OCI-LY3 (cell line): ENCODE measurements at regions not wholly inside any gene's neighbourhood (a gene's known extent, or its start where the extent isn't known, plus 50 kb on each side); places are given as distances from the start of the nearest gene placed in this dataset.

Experiments used
- H2AFZ ChIP-seq: fragments of 200-600, 300-600 bp; shearing (Covaris generic); 2 replicates; pipeline ENCODE4 v1.6.0; 2014; ENCODE audit warnings: antibody characterized with exemption, low read depth, low read length
- H3K27ac ChIP-seq: fragments of 200-600, 300-600 bp; sonication (generic); 2 replicates; pipeline ENCODE4 v1.5.1; 2014; ENCODE audit warnings: mild to moderate bottlenecking, low read length, moderate library complexity, mixed read lengths
- H3K27me3 ChIP-seq: fragments of 200-600, 300-600 bp; sonication (generic); 2 replicates; pipeline ENCODE4 v1.6.1; 2014; ENCODE audit warnings: low read depth, low read length, mixed read lengths
- H3K36me3 ChIP-seq: fragments of 200-600, 300-600 bp; sonication (generic); replicated peaks from 2 replicates; pipeline ENCODE3; 2014; ENCODE audit warnings: low read depth, low read length, mixed read lengths
- H3K4me1 ChIP-seq: fragments of 300-600, 200-600 bp; sonication (generic); 2 replicates; pipeline ENCODE4 v1.6.1; 2014; ENCODE audit warnings: low read length, mixed read lengths
- H3K4me2 ChIP-seq: fragments of 200-600, 300-600 bp; sonication (generic); 2 replicates; pipeline ENCODE4 v1.6.1; 2014; ENCODE audit warnings: low read length, mixed read lengths
- H3K4me3 ChIP-seq: fragments of 300-600, 200-600 bp; sonication (generic); 2 replicates; pipeline ENCODE4 v1.5.1; 2014; ENCODE audit warnings: antibody characterized with exemption, mild to moderate bottlenecking, low read length, moderate library complexity
- H3K79me2 ChIP-seq: fragments of 300-600, 200-600 bp; shearing (Covaris generic); 2 replicates; pipeline ENCODE4 v1.6.1; 2014; ENCODE audit warnings: mild to moderate bottlenecking, low read length, mixed read lengths
- H3K9ac ChIP-seq: fragments of 300-600, 200-600 bp; shearing (Covaris generic); 2 replicates; pipeline ENCODE4 v1.6.0; 2014; ENCODE audit warnings: mild to moderate bottlenecking, low read length, moderate library complexity
- H3K9me3 ChIP-seq: fragments of 200-600, 300-600 bp; shearing (Covaris generic); 2 replicates; pipeline ENCODE4 v1.6.1; 2014; ENCODE audit warnings: low read length, mixed read lengths; ENCODE audit not compliant: insufficient read depth
- H4K20me1 ChIP-seq: fragments of 200-600, 300-600 bp; sonication (generic); 2 replicates; pipeline ENCODE4 v1.6.1; 2016; ENCODE audit warnings: low read length, mixed read lengths; ENCODE audit not compliant: insufficient read depth
- EZH2phosphoT487 ChIP-seq: fragments of 200-600 bp; shearing (Covaris generic); IDR thresholded peaks from 2 replicates; pipeline ENCODE4 v1.6.1; 2018; ENCODE audit warnings: antibody characterized with exemption, mixed run types, low read depth
- TF ChIP-seq, protein P1 (sequence below): fragments of 200-600, 300-600 bp; sonication (generic); IDR thresholded peaks from 2 replicates; pipeline ENCODE4 v1.5.1; 2014; ENCODE audit warnings: antibody characterized with exemption, low read length, low read depth

DNA sequence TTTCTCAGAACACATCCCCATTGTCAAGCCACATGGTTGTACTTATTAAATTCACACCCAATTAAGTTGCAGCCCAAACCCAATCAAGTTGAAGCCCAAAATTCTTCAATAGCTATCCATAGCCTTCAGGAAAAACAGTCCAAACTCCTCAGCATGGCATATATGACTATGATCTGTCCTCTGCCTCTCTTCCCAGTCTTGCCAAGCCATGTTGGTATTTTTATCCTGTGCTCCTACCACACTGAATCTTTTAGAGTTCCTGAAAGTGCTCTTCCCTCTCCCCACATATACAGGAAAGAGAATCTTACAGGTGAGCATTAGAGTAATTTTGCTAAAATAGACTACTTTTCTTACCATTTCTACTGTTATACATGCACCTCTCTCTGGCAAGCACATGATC lies 834.9 kb downstream of the RPS29 start:
- Histone ChIP-seq H3K27me3 (no peaks in the 10 kb centered on the region), H3K4me2 (no peak overlapping the region), H3K9me3 (no peaks in the 10 kb centered on the region), H3K4me3 (no peak overlapping the region), H3K79me2 (no peaks in the 10 kb centered on the region), H3K9ac (no peak overlapping the region), H4K20me1 (no peaks in the 10 kb centered on the region), H3K36me3 (no peaks in the 10 kb centered on the region), H3K27ac (no peak overlapping the region), H2AFZ (no peak overlapping the region), H3K4me1 (no peaks in the 10 kb centered on the region)
- no peak for TF ChIP-seq EZH2phosphoT487
- TF ChIP-seq, protein P1, sequence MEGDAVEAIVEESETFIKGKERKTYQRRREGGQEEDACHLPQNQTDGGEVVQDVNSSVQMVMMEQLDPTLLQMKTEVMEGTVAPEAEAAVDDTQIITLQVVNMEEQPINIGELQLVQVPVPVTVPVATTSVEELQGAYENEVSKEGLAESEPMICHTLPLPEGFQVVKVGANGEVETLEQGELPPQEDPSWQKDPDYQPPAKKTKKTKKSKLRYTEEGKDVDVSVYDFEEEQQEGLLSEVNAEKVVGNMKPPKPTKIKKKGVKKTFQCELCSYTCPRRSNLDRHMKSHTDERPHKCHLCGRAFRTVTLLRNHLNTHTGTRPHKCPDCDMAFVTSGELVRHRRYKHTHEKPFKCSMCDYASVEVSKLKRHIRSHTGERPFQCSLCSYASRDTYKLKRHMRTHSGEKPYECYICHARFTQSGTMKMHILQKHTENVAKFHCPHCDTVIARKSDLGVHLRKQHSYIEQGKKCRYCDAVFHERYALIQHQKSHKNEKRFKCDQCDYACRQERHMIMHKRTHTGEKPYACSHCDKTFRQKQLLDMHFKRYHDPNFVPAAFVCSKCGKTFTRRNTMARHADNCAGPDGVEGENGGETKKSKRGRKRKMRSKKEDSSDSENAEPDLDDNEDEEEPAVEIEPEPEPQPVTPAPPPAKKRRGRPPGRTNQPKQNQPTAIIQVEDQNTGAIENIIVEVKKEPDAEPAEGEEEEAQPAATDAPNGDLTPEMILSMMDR = no peak

DNA sequence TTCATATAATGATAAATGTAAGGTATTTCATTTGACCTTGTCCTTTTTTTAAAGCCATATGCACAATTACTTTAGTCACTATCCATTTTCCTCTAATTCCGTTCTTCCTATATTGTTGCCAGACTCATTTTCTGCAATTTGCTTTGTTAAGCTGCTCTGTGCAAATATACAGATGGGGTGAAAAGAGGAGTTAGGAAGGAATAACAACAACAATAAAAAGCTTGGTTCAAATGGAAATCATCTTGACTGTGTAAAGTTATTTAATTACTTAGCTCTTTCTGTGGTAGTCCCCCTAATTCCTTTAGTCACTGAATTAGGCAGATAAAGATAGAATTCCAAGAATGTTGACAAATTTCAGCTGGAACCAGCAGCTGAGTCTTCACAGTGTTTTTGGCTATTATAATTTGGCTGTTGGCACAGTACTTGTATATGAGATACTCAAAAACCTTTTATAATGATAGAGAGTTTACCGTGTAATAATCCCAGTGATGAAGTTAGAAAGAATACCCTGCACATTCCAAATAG lies 838.0 kb downstream of the RPS29 start:
- H3K4me3 ChIP-seq = no peak overlapping the region
- H3K4me1 ChIP-seq = no peaks in the 10 kb centered on the region
- no peak overlapping the region for H3K9ac ChIP-seq
- H3K27ac ChIP-seq = no peak overlapping the region
- no peak overlapping the region for H2AFZ ChIP-seq
- no peaks in the 10 kb centered on the region for H4K20me1 ChIP-seq
- H3K36me3 ChIP-seq = no peaks in the 10 kb centered on the region
- TF ChIP-seq, protein P1 = no peak
- no peak for TF ChIP-seq EZH2phosphoT487
- H3K4me2 ChIP-seq = no peak overlapping the region
- no peaks in the 10 kb centered on the region for H3K27me3 ChIP-seq
- no peaks in the 10 kb centered on the region for H3K79me2 ChIP-seq
- no peaks in the 10 kb centered on the region for H3K9me3 ChIP-seq

DNA sequence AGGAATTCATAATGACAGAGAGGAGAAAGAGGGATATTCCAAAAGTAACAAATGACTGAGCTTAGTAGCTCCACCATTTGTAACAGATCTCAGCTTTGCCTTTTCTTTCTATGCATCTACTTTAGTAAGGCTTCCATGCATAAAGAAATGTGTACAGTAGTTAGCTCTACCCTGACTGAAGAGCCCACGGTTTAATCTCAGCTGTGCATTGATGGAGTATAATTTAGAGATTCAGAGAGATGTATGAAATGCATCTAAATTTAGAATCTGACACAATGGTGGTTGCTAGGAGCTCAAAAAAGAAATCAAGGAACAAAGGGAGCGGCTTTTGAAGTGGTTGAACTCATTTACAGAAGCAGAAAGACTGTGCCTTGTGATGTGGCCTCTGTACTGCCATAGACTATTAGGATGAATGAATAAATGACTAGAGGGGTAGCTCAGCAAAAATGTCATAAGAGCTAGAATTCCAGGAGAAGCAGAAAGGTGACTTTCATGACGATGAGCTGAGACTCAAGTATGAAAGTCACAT lies 838.6 kb downstream of the RPS29 start:
- Histone ChIP-seq H4K20me1 (no peaks in the 10 kb centered on the region), H3K27me3 (no peaks in the 10 kb centered on the region), H3K27ac (no peak overlapping the region), H3K36me3 (no peaks in the 10 kb centered on the region), H3K4me3 (no peak overlapping the region), H2AFZ (0 out of 2 replicates have a peak overlapping the region, but pooled peaks have one; percentile 7), H3K9me3 (no peaks in the 10 kb centered on the region), H3K79me2 (no peaks in the 10 kb centered on the region), H3K4me1 (no peaks in the 10 kb centered on the region), H3K9ac (no peak overlapping the region), H3K4me2 (no peak overlapping the region)
- TF ChIP-seq, protein P1 = no peak
- no peak for TF ChIP-seq EZH2phosphoT487

DNA sequence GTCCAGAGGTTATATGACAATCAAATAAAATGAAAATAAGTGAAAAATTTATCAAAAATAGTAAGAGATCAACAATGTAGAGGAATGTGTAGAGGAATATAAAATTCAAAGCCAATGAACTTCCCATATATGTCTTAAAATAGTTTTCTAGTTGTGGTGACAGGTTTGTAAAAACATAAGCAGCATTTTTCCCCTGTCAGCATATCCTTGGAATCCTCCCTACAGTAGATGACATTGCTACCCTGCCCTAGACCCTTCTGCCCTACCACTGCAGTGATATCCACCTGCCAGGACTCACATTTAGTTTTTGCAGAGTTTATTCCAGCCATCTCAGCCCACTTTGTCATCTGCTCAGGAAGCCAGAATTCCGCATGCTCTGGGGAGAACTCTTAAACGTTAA lies 842.0 kb downstream of the RPS29 start:
- H3K4me3 ChIP-seq = no peak overlapping the region
- no peaks in the 10 kb centered on the region for H3K36me3 ChIP-seq
- TF ChIP-seq, protein P1 = no peak
- TF ChIP-seq EZH2phosphoT487 = no peak
- H3K4me2 ChIP-seq = no peak overlapping the region
- no peak overlapping the region for H3K9ac ChIP-seq
- H3K27ac ChIP-seq = no peak overlapping the region
- H4K20me1 ChIP-seq = no peaks in the 10 kb centered on the region
- no peak overlapping the region for H2AFZ ChIP-seq
- no peaks in the 10 kb centered on the region for H3K4me1 ChIP-seq
- H3K27me3 ChIP-seq = no peaks in the 10 kb centered on the region
- no peaks in the 10 kb centered on the region for H3K9me3 ChIP-seq
- no peaks in the 10 kb centered on the region for H3K79me2 ChIP-seq
